ENCODE measurements at regions not wholly inside any gene's neighbourhood (a gene's known extent, or its start where the extent isn't known, plus 50 kb on each side); places are given as distances from the start of the nearest gene placed in this dataset.

DNA sequence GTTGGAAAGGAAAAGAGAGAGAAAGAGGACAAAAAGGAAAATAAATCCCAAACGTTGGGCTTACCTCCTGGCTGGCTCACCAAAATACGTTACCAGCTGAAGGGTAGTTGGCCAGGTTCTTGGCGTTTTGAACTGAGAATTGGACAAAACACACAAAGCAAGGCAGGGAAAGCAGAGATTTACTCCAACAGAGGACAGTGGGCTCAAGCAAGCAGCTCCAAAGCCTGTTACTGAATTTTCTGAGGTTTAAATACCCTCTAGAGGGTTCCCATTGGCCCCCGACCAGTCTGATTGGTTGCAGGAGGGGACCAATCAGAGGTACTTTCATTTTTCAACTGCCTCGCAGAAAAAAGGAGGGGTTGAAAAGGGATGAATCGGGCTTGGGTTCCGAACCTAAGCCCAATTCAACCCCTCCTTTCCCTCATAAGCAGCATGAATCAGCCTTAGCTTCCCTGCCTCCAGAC lies 55.6 kb upstream of the ALOX12 start:
- WGBS (ENCODE audit: insufficient coverage), result 95% methylated on average over 3 of the region's 7 CpGs
- TF ChIP-seq CTCF (IDR thresholded peaks at IDR 0.05), result no peak
- H2AFZ ChIP-seq (ENCODE audit: insufficient read depth, low read depth, low read length, poor library complexity, severe bottlenecking), result peak overlapping the region; percentile 35
- peak overlapping the region in 1 of 7 donors; percentile 68 for H3K27ac Mint-ChIP-seq
- H3K9me3 ChIP-seq (replicated peaks in 1 of 2; ENCODE audit: control insufficient read depth in 1 of 2, insufficient read depth in 1 of 2, low read length in 2 of 2), result no peaks in the 10 kb centered on the region
- H3K4me1 ChIP-seq (ENCODE audit: control insufficient read depth in 1 of 2, insufficient read depth in 2 of 2, low read length in 2 of 2), result peaks cover 9 to 20% of the 10 kb centered on the region in 2 donors
- H3K9ac ChIP-seq (ENCODE audit: insufficient read depth, low read length, poor library complexity, severe bottlenecking), result no peak overlapping the region
- H3K27me3 ChIP-seq (ENCODE audit: control insufficient read depth in 2 of 2, insufficient read depth in 2 of 2, low read length in 2 of 2), result no peaks in the 10 kb centered on the region
- peaks cover 0 to 2% (median 0%) of the 10 kb centered on the region in 3 donors for H3K27me3 Mint-ChIP-seq (ENCODE audit: low read depth in 3 of 3)
- no peaks in the 10 kb centered on the region for H3K36me3 Mint-ChIP-seq
- H4K20me1 ChIP-seq (ENCODE audit: insufficient read depth, low read length), result no peaks in the 10 kb centered on the region
- peaks cover 0 to 5% (median 0%) of the 10 kb centered on the region in 7 donors for H3K9me3 Mint-ChIP-seq
- H3K27ac ChIP-seq (ENCODE audit: low read depth in 1 of 2, low read length in 2 of 2), result peak overlapping the region in 1 of 2 donors; percentile 26
- no peaks in the 10 kb centered on the region for H3K79me2 ChIP-seq (ENCODE audit: insufficient read depth, low read length)
- no peaks in the 10 kb centered on the region for H3K36me3 ChIP-seq (replicated peaks in 1 of 2; ENCODE audit: control insufficient read depth in 1 of 2, insufficient read depth in 2 of 2, low read length in 2 of 2)
- intact Hi-C loops (cut with micrococcal nuclease), result no loop called here
- peak overlapping the region; percentile 57 to 64 for H3K4me3 Mint-ChIP-seq
- DNase-seq, result no peak
- peak overlapping the region; percentile 19 for H3K4me2 ChIP-seq (replicated peaks; ENCODE audit: extremely low read depth, low read length, poor library complexity, severe bottlenecking)
- H3K4me1 Mint-ChIP-seq, result peaks cover 24% of the 10 kb centered on the region
- peak overlapping the region in 1 of 3 experiments; percentile 34 for H3K4me3 ChIP-seq (replicated peaks in 1 of 3; ENCODE audit: low read depth in 2 of 3, low read length in 3 of 3)

- H3K9ac ChIP-seq (ENCODE audit: insufficient read depth, low read length, poor library complexity, severe bottlenecking), result no peak overlapping the region
- TF ChIP-seq CTCF (IDR thresholded peaks at IDR 0.05), result no peak
- H3K9me3 ChIP-seq (replicated peaks in 1 of 2; ENCODE audit: control insufficient read depth in 1 of 2, insufficient read depth in 1 of 2, low read length in 2 of 2), result no peaks in the 10 kb centered on the region
- H3K4me3 Mint-ChIP-seq, result no peak overlapping the region
- 100% methylated on average over 2 of the region's 5 CpGs for WGBS (ENCODE audit: insufficient coverage)
- H3K79me2 ChIP-seq (ENCODE audit: insufficient read depth, low read length), result no peaks in the 10 kb centered on the region
- H2AFZ ChIP-seq (ENCODE audit: insufficient read depth, low read depth, low read length, poor library complexity, severe bottlenecking), result no peak overlapping the region
- no peaks in the 10 kb centered on the region for H3K9me3 Mint-ChIP-seq
- DNase-seq, result no peak
- no peak overlapping the region for H3K27ac Mint-ChIP-seq
- H3K27me3 ChIP-seq (ENCODE audit: control insufficient read depth in 2 of 2, insufficient read depth in 2 of 2, low read length in 2 of 2), result no peaks in the 10 kb centered on the region
- intact Hi-C loops (cut with micrococcal nuclease), result no loop called here
- no peaks in the 10 kb centered on the region for H3K36me3 Mint-ChIP-seq
- H3K27ac ChIP-seq (ENCODE audit: low read depth in 1 of 2, low read length in 2 of 2), result no peak overlapping the region
- peaks cover 5 to 12% of the 10 kb centered on the region in 2 donors for H3K4me1 ChIP-seq (ENCODE audit: control insufficient read depth in 1 of 2, insufficient read depth in 2 of 2, low read length in 2 of 2)
- H3K36me3 ChIP-seq (replicated peaks in 1 of 2; ENCODE audit: control insufficient read depth in 1 of 2, insufficient read depth in 2 of 2, low read length in 2 of 2), result no peaks in the 10 kb centered on the region
- H3K4me3 ChIP-seq (replicated peaks in 1 of 3; ENCODE audit: low read depth in 2 of 3, low read length in 3 of 3), result no peak overlapping the region
- H3K27me3 Mint-ChIP-seq (ENCODE audit: low read depth in 3 of 3), result peaks cover 0 to 2% (median 0%) of the 10 kb centered on the region in 3 donors
- no peaks in the 10 kb centered on the region for H4K20me1 ChIP-seq (ENCODE audit: insufficient read depth, low read length)
- no peak overlapping the region for H3K4me2 ChIP-seq (replicated peaks; ENCODE audit: extremely low read depth, low read length, poor library complexity, severe bottlenecking)
- peaks cover 15% of the 10 kb centered on the region for H3K4me1 Mint-ChIP-seq
Measured at GRCh38 chr17:6941989-6942388, 53.9 kb upstream of the ALOX12 start.

Measured in CD14-positive monocyte (primary cell).